Cardiac muscle cell (in vitro differentiated cells and primary cell): ENCODE measurements at regions not wholly inside any gene's neighbourhood (a gene's known extent, or its start where the extent isn't known, plus 50 kb on each side); places are given as distances from the start of the nearest gene placed in this dataset.

Source experiments
- DNase-seq, 2 donors: peaks; one replicate each; pipeline versions ENCODE4 v3.0.0 to v3.0.0-alpha.2; 2010 to 2017; ENCODE audit warnings: low read depth in 1 of 2, low spot score in 1 of 2
- H3K27ac ChIP-seq: fragments of 200-600 bp; sonication (generic); 2 replicates; pipeline ENCODE4 v1.5.1; 2016
- H3K27me3 ChIP-seq: fragments of 200-600 bp; sonication (generic); 2 replicates; pipeline ENCODE4 v1.6.0; 2016; ENCODE audit warnings: control low read depth
- H3K36me3 ChIP-seq: fragments of 200-600 bp; sonication (generic); 2 replicates; pipeline ENCODE4 v1.5.1; 2016; ENCODE audit warnings: control low read depth
- H3K4me1 ChIP-seq: fragments of 200-600 bp; sonication (generic); 2 replicates; pipeline ENCODE4 v1.8.1; 2017; ENCODE audit warnings: low read depth, mild to moderate bottlenecking, mixed run types
- H3K4me3 ChIP-seq: fragments of 200-600 bp; sonication (generic); 2 replicates; pipeline ENCODE4 v1.5.1; 2016; ENCODE audit warnings: mild to moderate bottlenecking
- H3K9me3 ChIP-seq: fragments of 200-600 bp; sonication (generic); 2 replicates; pipeline ENCODE4 v1.5.1; 2017; ENCODE audit warnings: low read depth, mild to moderate bottlenecking, control low read depth
- CTCF ChIP-seq: IDR thresholded peaks from 2 replicates; pipeline ENCODE4 v1.5.1; 2012; ENCODE audit warnings: low read depth, mild to moderate bottlenecking, low read length

DNA sequence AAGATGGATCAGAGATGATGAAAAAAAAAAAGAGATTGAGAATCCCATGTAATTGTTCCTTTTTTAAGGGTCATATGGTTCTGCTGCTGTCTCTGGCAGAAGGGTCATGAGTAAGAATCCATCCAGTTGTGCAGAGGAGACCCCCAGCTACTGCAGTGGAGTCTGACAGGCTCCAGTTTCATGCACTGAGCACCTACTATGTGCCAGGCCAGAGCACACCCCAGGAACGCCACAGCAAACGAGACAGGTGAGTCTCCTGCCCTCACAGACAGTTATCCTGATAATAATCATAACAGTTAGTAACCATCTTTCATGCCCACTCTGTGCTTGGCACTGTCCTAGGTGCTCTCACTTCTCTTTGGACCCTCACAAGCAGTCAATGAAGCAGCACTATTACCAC is 420.0 kb downstream of the MATN1 start:
- Histone ChIP-seq H3K27me3 (no peaks in the 10 kb centered on the region), H3K27ac (no peak overlapping the region), H3K4me3 (no peak overlapping the region), H3K4me1 (peaks cover 6% of the 10 kb centered on the region), H3K36me3 (no peaks in the 10 kb centered on the region), H3K9me3 (no peaks in the 10 kb centered on the region)
- no peak for TF ChIP-seq CTCF
- no peak for DNase-seq

GRCh38 chr1:30302858-30303257 is 420.5 kb downstream of the MATN1 start:
- no peak for DNase-seq
- no peak overlapping the region for H3K4me3 ChIP-seq
- H3K27ac ChIP-seq: no peak overlapping the region
- H3K4me1 ChIP-seq: peaks cover 5% of the 10 kb centered on the region
- no peaks in the 10 kb centered on the region for H3K27me3 ChIP-seq
- TF ChIP-seq CTCF: no peak
- no peaks in the 10 kb centered on the region for H3K36me3 ChIP-seq
- H3K9me3 ChIP-seq: no peaks in the 10 kb centered on the region

DNA sequence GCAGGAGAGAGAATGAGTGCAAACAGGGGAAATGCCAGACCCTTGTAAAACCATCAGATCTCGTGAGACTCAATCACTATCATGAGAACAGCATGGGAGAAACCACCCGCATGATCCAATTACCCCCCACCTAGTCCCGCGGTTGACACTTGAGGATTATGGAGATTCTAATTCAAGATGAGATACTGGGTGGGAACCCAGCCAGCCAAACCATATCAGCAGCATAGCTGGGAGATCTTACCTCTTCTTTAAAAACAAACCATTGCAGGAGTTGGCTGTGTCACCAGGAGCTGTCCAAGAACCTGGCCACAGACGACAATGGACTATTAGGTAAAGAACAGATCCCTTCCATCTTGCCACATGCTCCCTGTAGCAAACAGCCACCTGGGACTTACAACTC is 422.7 kb downstream of the MATN1 start:
- TF ChIP-seq CTCF: no peak
- Histone ChIP-seq H3K27ac (no peak overlapping the region), H3K36me3 (no peaks in the 10 kb centered on the region), H3K27me3 (no peaks in the 10 kb centered on the region), H3K4me1 (no peaks in the 10 kb centered on the region), H3K9me3 (no peaks in the 10 kb centered on the region), H3K4me3 (no peak overlapping the region)
- no peak for DNase-seq

GRCh38 chr1:30299393-30299792 is 424.0 kb downstream of the MATN1 start:
- H3K27me3 ChIP-seq: no peaks in the 10 kb centered on the region
- H3K27ac ChIP-seq: no peak overlapping the region
- no peaks in the 10 kb centered on the region for H3K9me3 ChIP-seq
- no peaks in the 10 kb centered on the region for H3K4me1 ChIP-seq
- H3K36me3 ChIP-seq: no peaks in the 10 kb centered on the region
- no peak for DNase-seq
- H3K4me3 ChIP-seq: no peak overlapping the region
- no peak for TF ChIP-seq CTCF

GRCh38 chr1:30295674-30296073 is 427.7 kb downstream of the MATN1 start:
- no peak for DNase-seq
- no peak overlapping the region for H3K27ac ChIP-seq
- H3K36me3 ChIP-seq: no peaks in the 10 kb centered on the region
- H3K27me3 ChIP-seq: no peaks in the 10 kb centered on the region
- H3K4me1 ChIP-seq: no peaks in the 10 kb centered on the region
- no peaks in the 10 kb centered on the region for H3K9me3 ChIP-seq
- no peak for TF ChIP-seq CTCF
- H3K4me3 ChIP-seq: no peak overlapping the region

DNA sequence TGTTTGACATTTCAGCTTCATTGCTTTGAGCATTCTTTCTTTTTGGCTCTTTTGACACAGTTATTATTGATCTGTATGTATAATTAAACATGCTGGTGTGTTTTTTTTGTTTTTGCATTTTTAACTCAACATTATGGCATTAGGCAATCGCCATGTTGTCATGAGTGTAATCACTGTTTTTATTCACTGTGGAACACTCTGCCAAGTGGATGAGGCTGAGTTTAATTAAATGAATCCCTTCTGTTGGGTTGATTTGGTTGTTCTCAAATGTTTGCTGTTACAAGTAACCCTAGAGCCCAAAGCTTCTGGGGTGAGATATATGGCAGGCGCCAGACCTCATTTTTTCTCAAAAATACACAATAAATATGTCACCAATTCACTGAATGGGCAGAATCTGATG is 428.1 kb downstream of the MATN1 start:
- H3K27me3 ChIP-seq: no peaks in the 10 kb centered on the region
- no peaks in the 10 kb centered on the region for H3K36me3 ChIP-seq
- no peak for TF ChIP-seq CTCF
- no peaks in the 10 kb centered on the region for H3K9me3 ChIP-seq
- DNase-seq: no peak
- H3K4me1 ChIP-seq: no peaks in the 10 kb centered on the region
- H3K4me3 ChIP-seq: no peak overlapping the region
- no peak overlapping the region for H3K27ac ChIP-seq
